SU-DHL-6 (cell line): ENCODE measurements at regions not wholly inside any gene's neighbourhood (a gene's known extent, or its start where the extent isn't known, plus 50 kb on each side); places are given as distances from the start of the nearest gene placed in this dataset.

Source experiments
- CTCF ChIP-seq: fragments of 200-600 bp; sonication (generic); IDR thresholded peaks from one replicate; pipeline ENCODE4 v1.5.1; 2017; ENCODE audit warnings: antibody characterized with exemption, mild to moderate bottlenecking, low read length, moderate library complexity; ENCODE audit not compliant: insufficient read depth, poor library complexity, severe bottlenecking
- EZH2phosphoT487 ChIP-seq: fragments of 200-600 bp; sonication (generic), shearing (Covaris generic); conservative IDR thresholded peaks from 2 replicates; pipeline ENCODE4 v1.6.1; 2018; ENCODE audit warnings: mild to moderate bottlenecking, antibody characterized with exemption, low read length, moderate library complexity, mixed read lengths

GRCh38 chr2:43124687-43125057 lies 101.7 kb downstream of the ZFP36L2 start:
- TF ChIP-seq CTCF: no peak
- TF ChIP-seq EZH2phosphoT487: no peak
